ENCODE measurements at regions not wholly inside any gene's neighbourhood (a gene's known extent, or its start where the extent isn't known, plus 50 kb on each side); places are given as distances from the start of the nearest gene placed in this dataset.

DNA sequence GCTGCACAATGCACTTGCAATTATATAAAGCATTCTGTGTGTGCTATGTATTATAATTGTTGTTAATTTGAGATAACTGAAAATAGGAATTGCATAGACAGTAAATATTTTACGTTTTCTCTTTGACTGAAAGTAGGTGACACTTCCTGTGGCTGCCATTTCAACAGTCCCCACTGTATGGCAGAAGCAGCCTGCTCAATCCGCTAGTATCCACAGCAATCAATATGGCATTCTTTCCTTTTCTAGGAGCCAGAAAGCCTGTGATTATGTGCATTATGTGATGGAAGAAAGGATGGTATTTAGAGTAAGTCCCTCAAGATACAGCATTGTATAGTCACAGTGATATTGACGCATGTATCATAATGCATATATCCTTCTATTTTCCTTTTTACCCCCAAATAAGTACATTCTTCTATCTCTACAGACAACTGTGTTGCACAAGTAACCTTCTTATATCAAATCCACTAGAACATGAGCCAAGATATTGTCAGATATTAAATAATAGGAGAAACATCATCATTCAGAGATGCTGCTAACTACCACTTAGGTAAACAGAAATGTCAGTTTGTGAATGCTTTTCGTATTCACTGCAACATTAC is 59.7 kb downstream of the CARTPT start:
- in situ Hi-C loops (cut with MboI; ENCODE audit: low sequenced_read_pairs) = no loop called here
- ChIA-PET CTCF (no interaction called here), POLR2A (ENCODE audit: unreplicated experiment) (no interaction called here)
- dilution Hi-C loops (cut with HindIII; ENCODE audit: low sequenced_read_pairs, unreplicated experiment) = no loop called here
- no CpG with 5 or more reads among the region's 4 CpGs for whole genome bisulfite sequencing, 2 experiments (ENCODE audit: extremely low coverage in 2 of 2, insufficient read length in 1 of 2)
- no peak for ATAC-seq (ENCODE audit: low read depth)
- no peak overlapping the region for H2BK20ac ChIP-seq (ENCODE audit: low read depth, low read length)
- no peaks in the 10 kb centered on the region for H3K9me1 ChIP-seq (ENCODE audit: insufficient read depth, low read length)
- no peak overlapping the region for H3K4me3 ChIP-seq (ENCODE audit: insufficient read depth, low read depth, low read length)
- no peak overlapping the region for H4K8ac ChIP-seq (ENCODE audit: low read depth in 2 of 2, low read length in 2 of 2)
- TF ChIP-seq RAD21 (IDR thresholded peaks at IDR 0.05; ENCODE audit: low read length) (peak; percentile 47), MAFK (IDR thresholded peaks at IDR 0.05; ENCODE audit: low read depth, low read length) (no peak), RCOR1 (IDR thresholded peaks at IDR 0.05; ENCODE audit: insufficient replicate concordance, low read length) (no peak), MAZ (IDR thresholded peaks at IDR 0.05; ENCODE audit: borderline replicate concordance, low read depth, low read length) (no peak), MXI1 (IDR thresholded peaks at IDR 0.05; ENCODE audit: borderline replicate concordance, low read depth, low read length) (no peak), NFE2L2 (IDR thresholded peaks at IDR 0.05; ENCODE audit: low read depth, low read length) (no peak), POLR2A (IDR thresholded peaks at IDR 0.05; ENCODE audit: low read depth, low read length) (no peak), SMC3 (IDR thresholded peaks at IDR 0.05; ENCODE audit: low read depth, low read length) (peak; percentile 14; the same call in 1 of the 2 replicates), CHD1 (IDR thresholded peaks at IDR 0.05; ENCODE audit: low read depth, low read length) (no peak)
- TF ChIP-seq, protein P1, sequence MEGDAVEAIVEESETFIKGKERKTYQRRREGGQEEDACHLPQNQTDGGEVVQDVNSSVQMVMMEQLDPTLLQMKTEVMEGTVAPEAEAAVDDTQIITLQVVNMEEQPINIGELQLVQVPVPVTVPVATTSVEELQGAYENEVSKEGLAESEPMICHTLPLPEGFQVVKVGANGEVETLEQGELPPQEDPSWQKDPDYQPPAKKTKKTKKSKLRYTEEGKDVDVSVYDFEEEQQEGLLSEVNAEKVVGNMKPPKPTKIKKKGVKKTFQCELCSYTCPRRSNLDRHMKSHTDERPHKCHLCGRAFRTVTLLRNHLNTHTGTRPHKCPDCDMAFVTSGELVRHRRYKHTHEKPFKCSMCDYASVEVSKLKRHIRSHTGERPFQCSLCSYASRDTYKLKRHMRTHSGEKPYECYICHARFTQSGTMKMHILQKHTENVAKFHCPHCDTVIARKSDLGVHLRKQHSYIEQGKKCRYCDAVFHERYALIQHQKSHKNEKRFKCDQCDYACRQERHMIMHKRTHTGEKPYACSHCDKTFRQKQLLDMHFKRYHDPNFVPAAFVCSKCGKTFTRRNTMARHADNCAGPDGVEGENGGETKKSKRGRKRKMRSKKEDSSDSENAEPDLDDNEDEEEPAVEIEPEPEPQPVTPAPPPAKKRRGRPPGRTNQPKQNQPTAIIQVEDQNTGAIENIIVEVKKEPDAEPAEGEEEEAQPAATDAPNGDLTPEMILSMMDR (conservative IDR thresholded peaks at IDR 0.05; ENCODE audit: low read depth, low read length) = peak; percentile 35
- TF ChIP-seq, protein P2, sequence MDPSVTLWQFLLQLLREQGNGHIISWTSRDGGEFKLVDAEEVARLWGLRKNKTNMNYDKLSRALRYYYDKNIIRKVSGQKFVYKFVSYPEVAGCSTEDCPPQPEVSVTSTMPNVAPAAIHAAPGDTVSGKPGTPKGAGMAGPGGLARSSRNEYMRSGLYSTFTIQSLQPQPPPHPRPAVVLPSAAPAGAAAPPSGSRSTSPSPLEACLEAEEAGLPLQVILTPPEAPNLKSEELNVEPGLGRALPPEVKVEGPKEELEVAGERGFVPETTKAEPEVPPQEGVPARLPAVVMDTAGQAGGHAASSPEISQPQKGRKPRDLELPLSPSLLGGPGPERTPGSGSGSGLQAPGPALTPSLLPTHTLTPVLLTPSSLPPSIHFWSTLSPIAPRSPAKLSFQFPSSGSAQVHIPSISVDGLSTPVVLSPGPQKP (IDR thresholded peaks at IDR 0.05; ENCODE audit: borderline replicate concordance, low read depth, low read length) = no peak
- no peak overlapping the region for H2BK120ac ChIP-seq (ENCODE audit: low read depth, low read length)
- peaks cover 1% of the 10 kb centered on the region; the same call in 1 of the 2 replicates for H3K4me1 ChIP-seq (ENCODE audit: control insufficient read depth, insufficient read depth, low read length)
- H3K9me3 ChIP-seq (ENCODE audit: control insufficient read depth, insufficient read depth, low read length) = no peaks in the 10 kb centered on the region
- H3K79me1 ChIP-seq (ENCODE audit: low read depth in 1 of 2, low read length in 2 of 2) = no peaks in the 10 kb centered on the region
- no peak overlapping the region for H3K56ac ChIP-seq (ENCODE audit: extremely low read depth, insufficient read depth, low read length)
- H3K27ac ChIP-seq (ENCODE audit: insufficient read depth, low read length) = no peak overlapping the region
- no peak overlapping the region for H4K91ac ChIP-seq (ENCODE audit: insufficient read depth, low read depth, low read length)
- no peak overlapping the region for H3K4me2 ChIP-seq (ENCODE audit: low read depth, low read length)
- no peak overlapping the region for H2BK5ac ChIP-seq (ENCODE audit: low read depth, low read length, poor library complexity, severe bottlenecking)
- H3K27me3 ChIP-seq (ENCODE audit: control insufficient read depth, insufficient read depth, low read length) = peaks cover 5% of the 10 kb centered on the region
- H3K4ac ChIP-seq (ENCODE audit: low read depth, low read length) = no peak overlapping the region
- no TSS peak for BruUV-seq (replicated peaks)
- H2BK15ac ChIP-seq (ENCODE audit: low read depth, low read length) = no peak overlapping the region
- no peaks in the 10 kb centered on the region for H3K36me3 ChIP-seq (ENCODE audit: control insufficient read depth, insufficient read depth, low read length)
- no peak overlapping the region for H3K14ac ChIP-seq (replicated peaks; ENCODE audit: low read depth, low read length)
- H2AK9ac ChIP-seq (replicated peaks; ENCODE audit: low read depth, low read length, poor library complexity) = no peak overlapping the region
- intact Hi-C loops (cut with micrococcal nuclease) = no loop called here
- H4K20me1 ChIP-seq (ENCODE audit: insufficient read depth, low read length) = no peaks in the 10 kb centered on the region
- H4K5ac ChIP-seq (ENCODE audit: low read depth, low read length) = no peak overlapping the region
- no peak overlapping the region for H2AK5ac ChIP-seq (ENCODE audit: low read depth, low read length)
- no peak overlapping the region for H3K23ac ChIP-seq (ENCODE audit: low read depth, low read length)
- H3K18ac ChIP-seq (ENCODE audit: low read depth, low read length) = no peak overlapping the region
- no peak overlapping the region for H3K9ac ChIP-seq (ENCODE audit: low read depth, low read length)
- no peak overlapping the region for H2AFZ ChIP-seq (replicated peaks; ENCODE audit: low read length, poor library complexity)
- peak; percentile 14 for DNase-seq

Data from IMR-90 (cell line).